ENCODE measurements at regions not wholly inside any gene's neighbourhood (a gene's known extent, or its start where the extent isn't known, plus 50 kb on each side); places are given as distances from the start of the nearest gene placed in this dataset.

- no peak for TF ChIP-seq ZNF274 (IDR thresholded peaks at IDR 0.05; ENCODE audit: low read length)
- no peak for TF ChIP-seq ZNF274 (tag by site-specific recombination; IDR thresholded peaks at IDR 0.05; ENCODE audit: borderline replicate concordance)
- no peak for TF ChIP-seq ZIC2 (tag by site-specific recombination; IDR thresholded peaks at IDR 0.05)
Observed at GRCh38 chr2:122139739-122140420, 384.4 kb downstream of the TSN start.
